ENCODE measurements at regions not wholly inside any gene's neighbourhood (a gene's known extent, or its start where the extent isn't known, plus 50 kb on each side); places are given as distances from the start of the nearest gene placed in this dataset.

- no peak overlapping the region for H3K4me3 ChIP-seq (ENCODE audit: low read depth, low read length, poor library complexity, severe bottlenecking)
- peaks cover 7% of the 10 kb centered on the region for H3K27me3 ChIP-seq (replicated peaks; ENCODE audit: insufficient read depth, low read depth, low read length, poor library complexity)
- intact Hi-C loops (cut with micrococcal nuclease; ENCODE audit: unreplicated experiment), result no loop called here
- CTCF ChIA-PET, result no interaction called here
- BruUV-seq (replicated peaks), result no TSS peak
- TF ChIP-seq EZH2 (IDR thresholded peaks at IDR 0.05; ENCODE audit: borderline replicate concordance, low read depth, low read length, poor library complexity, severe bottlenecking), result no peak
- no peak for TF ChIP-seq CTCF (conservative IDR thresholded peaks at IDR 0.05; ENCODE audit: low read depth, low read length)
- POLR2A ChIA-PET (ENCODE audit: low non-redundant PET), result no interaction called here
- no peaks in the 10 kb centered on the region for H3K36me3 ChIP-seq (ENCODE audit: insufficient read depth, low read length, poor library complexity, severe bottlenecking)
- H3K4me1 ChIP-seq (ENCODE audit: insufficient read depth, low read length, poor library complexity, severe bottlenecking), result no peaks in the 10 kb centered on the region
- no peaks in the 10 kb centered on the region for H3K9me3 ChIP-seq (ENCODE audit: low read depth, low read length, poor library complexity, severe bottlenecking)
- H3K27ac ChIP-seq (ENCODE audit: low read depth, low read length, poor library complexity, severe bottlenecking), result no peak overlapping the region
- DNase-seq (ENCODE audit: low spot score), result no peak
These were observed 109.8 kb upstream of the DAP start for GRCh38 chr5:10870791-10871190.

- H3K27ac ChIP-seq (ENCODE audit: low read depth, low read length, poor library complexity, severe bottlenecking), result no peak overlapping the region
- no peak overlapping the region for H3K4me3 ChIP-seq (ENCODE audit: low read depth, low read length, poor library complexity, severe bottlenecking)
- H3K4me1 ChIP-seq (ENCODE audit: insufficient read depth, low read length, poor library complexity, severe bottlenecking), result no peaks in the 10 kb centered on the region
- no peaks in the 10 kb centered on the region for H3K36me3 ChIP-seq (ENCODE audit: insufficient read depth, low read length, poor library complexity, severe bottlenecking)
- CTCF ChIA-PET, result no interaction called here
- no peak for TF ChIP-seq CTCF (conservative IDR thresholded peaks at IDR 0.05; ENCODE audit: low read depth, low read length)
- TF ChIP-seq EZH2 (IDR thresholded peaks at IDR 0.05; ENCODE audit: borderline replicate concordance, low read depth, low read length, poor library complexity, severe bottlenecking), result no peak
- H3K9me3 ChIP-seq (ENCODE audit: low read depth, low read length, poor library complexity, severe bottlenecking), result no peaks in the 10 kb centered on the region
- POLR2A ChIA-PET (ENCODE audit: low non-redundant PET), result no interaction called here
- intact Hi-C loops (cut with micrococcal nuclease; ENCODE audit: unreplicated experiment), result loop anchor here (5.0 kb wide), 1 partner anchor 178 kb away; no protein-coding TSS in a partner anchor
- peaks cover 7% of the 10 kb centered on the region for H3K27me3 ChIP-seq (replicated peaks; ENCODE audit: insufficient read depth, low read depth, low read length, poor library complexity)
- no peak for DNase-seq (ENCODE audit: low spot score)
- BruUV-seq (replicated peaks), result no TSS peak
These were observed 107.9 kb upstream of the DAP start for GRCh38 chr5:10868956-10869355.

GRCh38 chr5:10867389-10868303 is 106.6 kb upstream of the DAP start:
- H3K36me3 ChIP-seq (ENCODE audit: insufficient read depth, low read length, poor library complexity, severe bottlenecking), result no peaks in the 10 kb centered on the region
- BruUV-seq (replicated peaks), result no TSS peak
- ChIA-PET CTCF (no interaction called here), POLR2A (ENCODE audit: low non-redundant PET) (no interaction called here)
- H3K27ac ChIP-seq (ENCODE audit: low read depth, low read length, poor library complexity, severe bottlenecking), result no peak overlapping the region
- no peak for DNase-seq (ENCODE audit: low spot score)
- H3K27me3 ChIP-seq (replicated peaks; ENCODE audit: insufficient read depth, low read depth, low read length, poor library complexity), result peaks cover 7% of the 10 kb centered on the region
- intact Hi-C loops (cut with micrococcal nuclease; ENCODE audit: unreplicated experiment), result loop anchor here (5.0 kb wide), 1 partner anchor 180 kb away; no protein-coding TSS in a partner anchor
- no peaks in the 10 kb centered on the region for H3K4me1 ChIP-seq (ENCODE audit: insufficient read depth, low read length, poor library complexity, severe bottlenecking)
- H3K9me3 ChIP-seq (ENCODE audit: low read depth, low read length, poor library complexity, severe bottlenecking), result no peaks in the 10 kb centered on the region
- H3K4me3 ChIP-seq (ENCODE audit: low read depth, low read length, poor library complexity, severe bottlenecking), result no peak overlapping the region
- TF ChIP-seq CTCF (conservative IDR thresholded peaks at IDR 0.05; ENCODE audit: low read depth, low read length) (no peak), EZH2 (IDR thresholded peaks at IDR 0.05; ENCODE audit: borderline replicate concordance, low read depth, low read length, poor library complexity, severe bottlenecking) (no peak)
